CD4-positive, alpha-beta T cell (primary cell): ENCODE measurements at regions not wholly inside any gene's neighbourhood (a gene's known extent, or its start where the extent isn't known, plus 50 kb on each side); places are given as distances from the start of the nearest gene placed in this dataset.

Experiments
- ATAC-seq: fragments of 200-7000 bp; cut with Tn5 transposase; one replicate; pipeline ENCODE4 v1.10.0; 2022; ENCODE audit warnings: mild to moderate bottlenecking; ENCODE audit not compliant: poor library complexity
- CTCF ChIA-PET: fragments of 350-600 bp; sonication (Branson Sonifier 250); formaldehyde crosslinking; loops from one replicate; lab custom pipeline; 2021; ENCODE audit warnings: antibody characterized with exemption, inconsistent platforms; lab: Charles Lee
- POLR2A ChIA-PET: fragments of 350-600 bp; sonication (Branson Sonifier 250); formaldehyde crosslinking; loops from one replicate; lab custom pipeline; 2021; ENCODE audit warnings: antibody characterized with exemption, inconsistent platforms; lab: Charles Lee
- DNase-seq, 14 experiments: peaks; one replicate each; pipeline ENCODE4 v3.0.0-alpha.2; 2013 to 2020; ENCODE audit warnings: mixed read lengths in 2 of 14
- H3K27ac ChIP-seq, 2 donors: one replicate each; pipeline versions ENCODE4 v1.5.1 to v1.7.0; 2013; ENCODE audit warnings: low read length in 2 of 2, low read depth in 1 of 2, mild to moderate bottlenecking in 1 of 2
- H3K27me3 ChIP-seq, 2 experiments: 1 replicate in 1 of 2; 2 replicates in 1 of 2; pipeline versions ENCODE4 v1.6.1 to v1.7.0; 2013; ENCODE audit warnings: low read length in 2 of 2, control low read depth in 1 of 2, mild to moderate bottlenecking in 1 of 2, moderate library complexity in 1 of 2; ENCODE audit not compliant: insufficient read depth in 2 of 2, control insufficient read depth in 1 of 2
- H3K36me3 ChIP-seq: one replicate; pipeline ENCODE4 v1.6.1; 2013; ENCODE audit warnings: low read length, control low read depth; ENCODE audit not compliant: insufficient read depth
- H3K4me1 ChIP-seq: one replicate; pipeline ENCODE4 v1.6.1; 2013; ENCODE audit warnings: low read length, control low read depth; ENCODE audit not compliant: insufficient read depth
- H3K4me3 ChIP-seq: one replicate; pipeline ENCODE4 v1.5.1; 2013; ENCODE audit warnings: mild to moderate bottlenecking, low read length, moderate library complexity
- H3K9me3 ChIP-seq, 2 experiments: 1 replicate in 1 of 2; 2 replicates in 1 of 2; pipeline versions ENCODE4 v1.6.1 to v1.7.0; 2013; ENCODE audit warnings: low read length in 2 of 2, mild to moderate bottlenecking in 2 of 2, control low read depth in 1 of 2, moderate library complexity in 1 of 2; ENCODE audit not compliant: control insufficient read depth in 1 of 2, insufficient read depth in 1 of 2
- H3K27ac Mint-ChIP-seq: one replicate; pipeline ENCODE4 v1.8.0; 2020; ENCODE audit warnings: mixed read lengths
- H3K27me3 Mint-ChIP-seq: one replicate; pipeline ENCODE4 v1.8.0; 2021; ENCODE audit warnings: mixed read lengths
- H3K36me3 Mint-ChIP-seq: one replicate; pipeline ENCODE4 v1.8.0; 2021; ENCODE audit warnings: low read depth, mixed read lengths
- H3K4me1 Mint-ChIP-seq: one replicate; pipeline ENCODE4 v1.8.0; 2021; ENCODE audit warnings: low read depth, mixed read lengths
- H3K4me3 Mint-ChIP-seq: one replicate; pipeline ENCODE4 v1.8.0; 2020; ENCODE audit warnings: mild to moderate bottlenecking, mixed read lengths
- H3K9me3 Mint-ChIP-seq: one replicate; pipeline ENCODE4 v1.8.0; 2020; ENCODE audit warnings: mixed read lengths
- intact Hi-C, 2 experiments: fragments of 100-400 bp; cut with DNase I in 1 of 2; cut with micrococcal nuclease in 1 of 2; formaldehyde crosslinking; loops; one replicate each; pipeline versions ENCODE4 v1.15.1 to v1.9.0; 2023 to 2025; cut with DNase I, micrococcal nuclease
- TF ChIP-seq, protein P1 (sequence below): fragments of 200-600 bp; IDR thresholded peaks from one replicate; pipeline ENCODE4 v1.8.0; 2022; ENCODE audit warnings: antibody characterized with exemption, mild to moderate bottlenecking

DNA sequence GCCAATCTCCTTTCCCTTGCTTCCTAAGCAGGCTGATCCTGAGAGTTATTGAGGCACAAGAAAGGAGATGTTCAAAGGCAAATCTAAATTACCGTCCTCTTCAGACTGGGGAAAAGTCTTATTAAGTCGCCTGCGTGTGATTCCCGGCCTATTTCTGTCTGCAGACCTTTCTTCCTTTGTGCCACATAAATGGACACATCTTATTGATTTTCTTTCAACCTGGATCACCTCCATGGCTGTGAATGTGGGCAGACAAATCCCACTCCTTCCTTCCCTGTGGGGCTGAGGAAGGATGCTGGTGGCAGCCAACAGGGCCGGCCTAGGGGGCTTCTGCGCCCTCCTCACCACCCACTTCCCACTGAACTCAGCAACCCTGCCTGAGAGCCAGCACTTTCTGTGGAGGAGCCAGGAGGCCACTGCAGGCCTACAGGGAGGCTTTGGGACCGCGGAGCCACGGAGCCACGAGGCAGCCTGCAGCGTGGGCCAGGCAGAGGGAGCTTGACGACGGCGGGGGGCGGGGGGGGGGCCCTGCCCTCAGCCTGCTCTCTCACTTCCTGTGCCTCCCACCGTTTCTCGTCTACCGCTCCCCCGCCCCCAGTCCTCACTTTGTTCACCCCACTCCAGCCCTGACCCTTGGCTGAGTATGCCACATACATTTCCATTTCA, 73.6 kb upstream of the LMO1 start:
- TF ChIP-seq, protein P1, sequence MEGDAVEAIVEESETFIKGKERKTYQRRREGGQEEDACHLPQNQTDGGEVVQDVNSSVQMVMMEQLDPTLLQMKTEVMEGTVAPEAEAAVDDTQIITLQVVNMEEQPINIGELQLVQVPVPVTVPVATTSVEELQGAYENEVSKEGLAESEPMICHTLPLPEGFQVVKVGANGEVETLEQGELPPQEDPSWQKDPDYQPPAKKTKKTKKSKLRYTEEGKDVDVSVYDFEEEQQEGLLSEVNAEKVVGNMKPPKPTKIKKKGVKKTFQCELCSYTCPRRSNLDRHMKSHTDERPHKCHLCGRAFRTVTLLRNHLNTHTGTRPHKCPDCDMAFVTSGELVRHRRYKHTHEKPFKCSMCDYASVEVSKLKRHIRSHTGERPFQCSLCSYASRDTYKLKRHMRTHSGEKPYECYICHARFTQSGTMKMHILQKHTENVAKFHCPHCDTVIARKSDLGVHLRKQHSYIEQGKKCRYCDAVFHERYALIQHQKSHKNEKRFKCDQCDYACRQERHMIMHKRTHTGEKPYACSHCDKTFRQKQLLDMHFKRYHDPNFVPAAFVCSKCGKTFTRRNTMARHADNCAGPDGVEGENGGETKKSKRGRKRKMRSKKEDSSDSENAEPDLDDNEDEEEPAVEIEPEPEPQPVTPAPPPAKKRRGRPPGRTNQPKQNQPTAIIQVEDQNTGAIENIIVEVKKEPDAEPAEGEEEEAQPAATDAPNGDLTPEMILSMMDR, result no peak
- ChIA-PET CTCF (no interaction called here), POLR2A (interaction anchor here (0.5 kb wide), 1 partner anchor 233 kb away, joined by 3 read pairs; no protein-coding TSS in a partner anchor)
- ATAC-seq, result no peak
- Mint-ChIP-seq H3K36me3 (no peaks in the 10 kb centered on the region), H3K27ac (no peak overlapping the region), H3K9me3 (no peaks in the 10 kb centered on the region), H3K27me3 (no peaks in the 10 kb centered on the region), H3K4me3 (no peak overlapping the region), H3K4me1 (no peaks in the 10 kb centered on the region)
- Histone ChIP-seq H3K27me3 (peaks cover 0 to 4% of the 10 kb centered on the region in 2 experiments), H3K27ac (no peak overlapping the region), H3K4me3 (no peak overlapping the region), H3K4me1 (no peaks in the 10 kb centered on the region), H3K9me3 (no peaks in the 10 kb centered on the region), H3K36me3 (no peaks in the 10 kb centered on the region)
- no peak for DNase-seq
- intact Hi-C loops, result no loop called here

DNA sequence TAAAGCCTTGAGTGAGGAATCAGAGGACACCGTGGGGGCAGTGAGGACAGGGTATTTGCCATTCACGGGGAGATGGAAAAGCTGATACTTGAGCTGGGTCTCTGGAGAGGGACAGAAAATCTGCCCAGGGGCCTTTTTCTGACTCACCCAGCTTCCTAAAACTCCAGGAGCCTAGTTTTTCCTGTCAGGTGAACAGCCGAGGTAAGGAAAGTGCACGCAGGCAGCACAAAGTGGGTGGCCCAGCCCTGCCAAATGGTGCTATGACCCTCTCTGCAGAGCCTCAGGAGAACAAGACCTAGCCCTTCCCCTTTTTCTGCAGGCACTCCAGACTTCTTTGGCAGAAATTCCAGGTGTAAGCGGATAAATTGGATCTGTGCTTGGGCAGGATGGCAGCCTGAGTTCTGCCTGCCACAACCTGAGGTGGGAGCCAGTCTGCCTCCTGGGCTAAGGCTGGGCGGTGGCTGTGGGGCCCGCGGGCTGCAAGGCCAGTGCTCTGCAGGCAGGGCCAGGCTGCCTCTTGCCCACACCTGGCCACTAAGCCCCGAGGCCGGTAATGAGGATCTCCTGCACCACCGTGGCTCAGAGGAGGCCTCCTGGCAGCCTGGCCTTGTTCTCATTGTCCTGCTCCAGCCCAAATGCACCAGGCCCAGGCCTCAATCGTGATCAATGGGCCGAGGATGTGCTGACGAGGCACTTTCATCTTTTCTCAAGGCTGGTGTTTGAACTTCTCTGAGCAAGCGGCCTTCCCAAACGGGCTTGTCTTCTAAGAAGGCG, 72.9 kb upstream of the LMO1 start:
- CTCF ChIA-PET, result no interaction called here
- Mint-ChIP-seq H3K4me3 (no peak overlapping the region), H3K36me3 (no peaks in the 10 kb centered on the region), H3K9me3 (no peaks in the 10 kb centered on the region), H3K27me3 (no peaks in the 10 kb centered on the region), H3K4me1 (no peaks in the 10 kb centered on the region), H3K27ac (no peak overlapping the region)
- POLR2A ChIA-PET, result no interaction called here
- no peak for DNase-seq
- no peak for ATAC-seq
- TF ChIP-seq, protein P1, result no peak
- H3K4me3 ChIP-seq, result no peak overlapping the region
- intact Hi-C loops, result no loop called here
- no peak overlapping the region for H3K27ac ChIP-seq
- H3K9me3 ChIP-seq, result no peaks in the 10 kb centered on the region
- no peaks in the 10 kb centered on the region for H3K36me3 ChIP-seq
- H3K27me3 ChIP-seq, result peaks cover 0 to 4% of the 10 kb centered on the region in 2 experiments
- H3K4me1 ChIP-seq, result no peaks in the 10 kb centered on the region

DNA sequence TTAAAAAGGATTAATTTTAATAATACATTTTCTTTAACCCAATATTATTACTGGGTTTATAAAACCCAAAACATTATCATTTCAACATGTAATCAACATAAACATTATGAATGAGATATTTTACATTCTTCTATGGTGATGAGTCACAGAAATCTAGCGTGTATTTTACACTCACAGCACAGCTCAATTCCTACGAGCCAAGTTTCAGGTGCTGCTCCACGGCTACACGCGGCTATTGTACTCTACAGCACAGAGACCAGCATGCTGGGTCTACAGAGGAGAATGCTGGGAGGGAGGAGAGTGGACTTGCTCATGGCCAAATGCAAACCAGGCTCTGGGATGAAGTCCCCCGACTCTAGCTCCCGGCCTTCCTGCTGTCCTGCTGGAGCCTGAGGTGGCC, 72.0 kb upstream of the LMO1 start:
- H3K27me3 ChIP-seq, result peaks cover 0 to 4% of the 10 kb centered on the region in 2 experiments
- Mint-ChIP-seq H3K36me3 (no peaks in the 10 kb centered on the region), H3K27me3 (peaks cover 8% of the 10 kb centered on the region), H3K9me3 (no peaks in the 10 kb centered on the region), H3K4me1 (no peaks in the 10 kb centered on the region), H3K4me3 (no peak overlapping the region), H3K27ac (no peak overlapping the region)
- no peak for ATAC-seq
- H3K27ac ChIP-seq, result no peak overlapping the region
- TF ChIP-seq, protein P1, result no peak
- DNase-seq, result no peak
- no peaks in the 10 kb centered on the region for H3K36me3 ChIP-seq
- H3K9me3 ChIP-seq, result no peaks in the 10 kb centered on the region
- H3K4me3 ChIP-seq, result no peak overlapping the region
- no peaks in the 10 kb centered on the region for H3K4me1 ChIP-seq
- intact Hi-C loops, result no loop called here
- POLR2A ChIA-PET, result no interaction called here
- CTCF ChIA-PET, result no interaction called here
